Activated CD8-positive, alpha-beta memory T cell treated with anti-CD3 and anti-CD28 coated beads, Interleukin-2, amount 10 ng/mL, durations not matched to agents 7 days and 5 days (primary cell): ENCODE measurements at regions not wholly inside any gene's neighbourhood (a gene's known extent, or its start where the extent isn't known, plus 50 kb on each side); places are given as distances from the start of the nearest gene placed in this dataset.

Experiments
- ATAC-seq: fragments of 150-1000 bp; cut with Tn5 transposase; one replicate; pipeline ENCODE4 v1.10.0; 2021; ENCODE audit warnings: moderate library complexity
- CTCF ChIA-PET: fragments of 350-600 bp; sonication (Branson Sonifier 250); formaldehyde crosslinking; loops from one replicate; lab custom pipeline; 2021; ENCODE audit warnings: antibody characterized with exemption; lab: Charles Lee
- DNase-seq: peaks from one replicate; pipeline ENCODE4 v3.0.0-alpha.2; 2020
- H3K27ac Mint-ChIP-seq: one replicate; pipeline ENCODE4 v1.8.0; 2021; ENCODE audit warnings: mild to moderate bottlenecking, mixed read lengths
- H3K27me3 Mint-ChIP-seq: one replicate; pipeline ENCODE4 v1.8.0; 2021; ENCODE audit warnings: mixed read lengths
- H3K36me3 Mint-ChIP-seq: one replicate; pipeline ENCODE4 v1.8.0; 2021; ENCODE audit warnings: mild to moderate bottlenecking, mixed read lengths
- H3K4me1 Mint-ChIP-seq: one replicate; pipeline ENCODE4 v1.8.0; 2021; ENCODE audit warnings: mixed read lengths
- H3K4me3 Mint-ChIP-seq: one replicate; pipeline ENCODE4 v1.8.0; 2021; ENCODE audit warnings: mild to moderate bottlenecking, moderate library complexity, mixed read lengths
- H3K9me3 Mint-ChIP-seq: one replicate; pipeline ENCODE4 v1.8.0; 2022; ENCODE audit warnings: low read depth, mixed read lengths

DNA sequence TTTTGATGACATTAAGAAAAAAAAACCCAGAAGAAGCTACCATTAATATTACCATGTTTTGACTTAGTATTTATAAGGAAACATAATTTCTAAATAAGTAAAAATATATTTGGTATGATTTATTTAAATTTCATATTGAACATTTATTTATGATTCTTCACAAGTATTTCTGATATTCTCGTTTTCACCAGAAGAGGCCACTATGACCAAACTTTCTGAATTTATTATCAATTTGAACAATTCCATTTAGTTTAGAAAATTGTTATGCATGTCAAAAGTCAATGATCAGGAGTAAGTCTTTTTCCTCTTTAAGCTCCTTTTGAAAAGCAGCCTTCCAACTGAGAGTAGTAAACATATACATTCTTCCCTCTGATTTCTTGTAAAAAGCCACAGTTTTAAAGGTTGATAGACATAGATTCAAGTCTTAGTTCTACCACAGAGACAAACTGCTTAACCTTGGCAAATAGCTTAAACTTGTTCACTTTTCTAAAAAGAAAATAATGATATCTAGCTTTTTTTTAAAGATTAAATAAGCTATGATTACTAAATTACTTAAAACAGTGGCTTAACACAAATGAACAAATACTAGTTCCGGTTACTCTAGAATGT is 329.9 kb downstream of the TRIB2 start:
- H3K36me3 Mint-ChIP-seq, result no peaks in the 10 kb centered on the region
- DNase-seq (no peak), ATAC-seq (no peak)
- peaks cover 19% of the 10 kb centered on the region for H3K27me3 Mint-ChIP-seq
- no peaks in the 10 kb centered on the region for H3K4me1 Mint-ChIP-seq
- H3K4me3 Mint-ChIP-seq, result no peak overlapping the region
- H3K9me3 Mint-ChIP-seq, result no peaks in the 10 kb centered on the region
- CTCF ChIA-PET, result interaction anchor here (1.6 kb wide), 1 partner anchor 39 kb away, joined by 4 read pairs; no protein-coding TSS in a partner anchor
- no peak overlapping the region for H3K27ac Mint-ChIP-seq

DNA sequence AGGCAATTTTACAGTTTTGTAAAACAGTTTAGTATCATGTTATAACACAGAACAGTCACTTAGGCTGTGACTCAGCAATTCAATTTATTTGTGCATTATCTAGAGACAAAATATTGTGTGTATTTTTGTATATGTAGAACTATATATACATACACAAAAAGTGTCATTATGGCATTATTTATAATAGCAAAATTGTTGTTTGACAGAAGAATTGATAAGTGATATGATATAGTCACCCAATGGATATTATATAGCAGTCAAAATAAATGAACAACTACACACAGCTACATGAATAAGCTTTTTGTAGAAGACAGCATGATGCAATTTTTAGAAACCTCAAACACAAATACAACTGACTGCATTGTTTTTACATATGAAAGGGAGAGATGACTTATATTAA is 334.0 kb downstream of the TRIB2 start:
- ATAC-seq (no peak), DNase-seq (no peak)
- Mint-ChIP-seq H3K36me3 (no peaks in the 10 kb centered on the region), H3K9me3 (no peaks in the 10 kb centered on the region), H3K4me1 (no peaks in the 10 kb centered on the region), H3K27ac (no peak overlapping the region), H3K27me3 (peaks cover 8% of the 10 kb centered on the region), H3K4me3 (no peak overlapping the region)
- CTCF ChIA-PET, result interaction anchor here (0.6 kb wide), 1 partner anchor 1060 kb away, joined by 4 read pairs; no protein-coding TSS in a partner anchor

DNA sequence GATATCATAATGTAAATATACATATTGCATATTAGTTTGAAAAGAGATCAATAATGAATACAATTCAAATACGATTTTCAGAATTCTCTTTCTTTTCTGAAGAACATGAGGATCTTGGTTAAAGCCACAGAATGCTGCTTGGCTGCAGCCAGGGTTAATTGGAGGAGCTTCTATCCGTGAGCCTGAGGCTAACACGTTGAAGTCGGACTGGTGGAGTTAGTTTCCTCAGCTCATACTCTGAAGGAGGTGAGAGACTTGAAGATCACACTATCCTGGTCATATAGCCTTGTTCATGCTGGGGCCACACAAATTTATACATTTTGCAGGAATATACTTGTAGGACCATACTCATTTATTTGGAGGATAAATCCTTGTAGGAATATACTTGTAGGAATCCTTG is 335.8 kb downstream of the TRIB2 start:
- no peak for ATAC-seq
- H3K4me3 Mint-ChIP-seq, result no peak overlapping the region
- H3K36me3 Mint-ChIP-seq, result no peaks in the 10 kb centered on the region
- H3K27ac Mint-ChIP-seq, result no peak overlapping the region
- peaks cover 8% of the 10 kb centered on the region for H3K27me3 Mint-ChIP-seq
- H3K9me3 Mint-ChIP-seq, result no peaks in the 10 kb centered on the region
- CTCF ChIA-PET, result no interaction called here
- DNase-seq, result no peak
- H3K4me1 Mint-ChIP-seq, result no peaks in the 10 kb centered on the region

DNA sequence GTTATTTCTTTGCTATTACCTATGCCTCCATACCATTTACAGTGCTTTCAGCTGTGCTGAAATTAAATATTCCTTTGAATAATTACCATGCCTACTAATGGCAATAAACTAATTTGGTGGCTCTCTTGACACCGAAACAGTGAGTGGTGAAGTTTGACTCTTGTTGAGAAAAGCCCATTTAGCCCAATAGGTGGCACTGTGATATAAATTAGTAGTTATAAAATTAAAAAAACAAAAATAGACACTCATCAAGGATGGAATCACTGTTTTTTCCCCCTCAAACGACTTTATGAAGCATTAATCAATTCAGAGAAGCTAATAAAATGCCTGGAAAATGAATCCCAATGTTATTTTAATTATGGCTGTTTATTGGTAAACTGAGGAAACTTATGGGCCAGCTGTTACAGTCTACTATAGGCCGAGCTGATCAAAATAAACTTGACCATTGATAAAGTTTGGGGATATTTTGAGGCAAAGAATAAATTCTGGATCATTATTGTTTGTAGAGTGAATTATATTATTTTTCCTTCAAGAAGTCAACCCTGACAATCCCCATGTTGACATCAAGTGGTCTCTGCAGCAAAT is 339.6 kb downstream of the TRIB2 start:
- no peak for ATAC-seq

DNA sequence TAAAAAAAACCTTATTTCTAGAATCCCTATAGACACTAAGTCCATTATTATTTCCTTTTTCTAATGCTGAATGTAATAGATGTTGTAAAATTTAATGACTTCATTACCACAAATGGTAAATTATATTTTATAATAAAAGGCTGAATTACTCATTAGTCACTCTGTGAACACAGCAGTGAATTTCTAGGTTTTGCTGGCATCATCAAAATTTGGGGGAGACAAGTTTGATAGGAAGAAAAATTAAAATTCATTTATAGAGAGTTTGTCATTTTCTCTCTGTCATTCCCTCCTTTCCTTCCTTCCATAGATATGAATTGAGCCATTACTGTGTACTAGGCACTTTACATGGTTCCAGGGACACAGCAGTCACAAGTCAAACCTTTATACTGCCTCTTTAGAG is 340.9 kb downstream of the TRIB2 start:
- Mint-ChIP-seq H3K4me3 (no peak overlapping the region), H3K4me1 (no peaks in the 10 kb centered on the region), H3K27me3 (peaks cover 9% of the 10 kb centered on the region), H3K36me3 (no peaks in the 10 kb centered on the region), H3K9me3 (no peaks in the 10 kb centered on the region), H3K27ac (no peak overlapping the region)
- no peak for ATAC-seq
- CTCF ChIA-PET, result no interaction called here
- DNase-seq, result no peak

More for the DNA sequence above, 339.6 kb downstream of the TRIB2 start:
- Mint-ChIP-seq H3K27me3 (peaks cover 9% of the 10 kb centered on the region), H3K27ac (no peak overlapping the region), H3K4me3 (no peak overlapping the region), H3K9me3 (no peaks in the 10 kb centered on the region), H3K36me3 (no peaks in the 10 kb centered on the region), H3K4me1 (no peaks in the 10 kb centered on the region)
- DNase-seq, result no peak
- CTCF ChIA-PET, result no interaction called here

DNA sequence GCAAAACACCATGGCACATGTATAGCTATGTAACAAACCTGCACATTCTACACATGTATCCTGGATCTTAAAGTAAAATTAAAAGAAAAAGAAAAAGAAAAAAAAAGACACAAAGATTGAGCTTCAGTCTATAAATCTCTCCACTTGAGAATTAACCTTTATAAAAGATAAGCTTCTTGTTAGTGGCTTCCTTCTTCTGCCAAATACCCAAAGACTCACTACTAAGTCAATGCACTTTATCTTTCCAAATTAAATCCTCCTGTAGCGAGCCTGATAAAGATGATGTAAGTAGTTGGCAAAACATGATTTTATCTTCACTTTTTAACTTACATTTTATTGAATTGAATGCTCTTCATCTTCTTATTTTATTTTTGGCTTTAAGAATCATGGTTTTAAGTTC is 349.9 kb downstream of the TRIB2 start:
- CTCF ChIA-PET, result no interaction called here
- no peak for ATAC-seq
- H3K9me3 Mint-ChIP-seq, result no peaks in the 10 kb centered on the region
- no peak overlapping the region for H3K27ac Mint-ChIP-seq
- no peak for DNase-seq
- H3K36me3 Mint-ChIP-seq, result no peaks in the 10 kb centered on the region
- H3K4me1 Mint-ChIP-seq, result no peaks in the 10 kb centered on the region
- H3K4me3 Mint-ChIP-seq, result no peak overlapping the region
- H3K27me3 Mint-ChIP-seq, result peaks cover 17% of the 10 kb centered on the region

DNA sequence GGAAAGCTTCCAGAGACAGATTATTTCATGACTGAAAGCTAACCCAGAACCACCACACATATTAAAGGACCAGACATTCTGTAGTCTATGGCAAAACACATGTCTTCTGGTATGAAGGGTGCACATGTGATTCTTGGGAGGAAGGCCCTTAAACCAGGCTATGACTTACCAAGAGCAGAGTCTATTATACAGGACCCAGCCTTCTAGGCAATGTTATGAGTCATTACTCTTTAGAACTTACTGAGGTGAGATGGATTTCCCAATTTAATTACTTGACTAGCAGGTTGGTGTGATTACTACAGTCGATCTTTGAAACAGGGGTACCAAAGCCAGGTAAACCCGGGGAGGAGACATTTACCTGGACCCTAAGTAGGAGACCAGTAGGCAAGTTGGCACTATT is 350.8 kb downstream of the TRIB2 start:
- Mint-ChIP-seq H3K4me3 (no peak overlapping the region), H3K9me3 (no peaks in the 10 kb centered on the region), H3K36me3 (no peaks in the 10 kb centered on the region), H3K27ac (no peak overlapping the region), H3K4me1 (no peaks in the 10 kb centered on the region), H3K27me3 (peaks cover 17% of the 10 kb centered on the region)
- CTCF ChIA-PET, result no interaction called here
- DNase-seq (no peak), ATAC-seq (no peak)

DNA sequence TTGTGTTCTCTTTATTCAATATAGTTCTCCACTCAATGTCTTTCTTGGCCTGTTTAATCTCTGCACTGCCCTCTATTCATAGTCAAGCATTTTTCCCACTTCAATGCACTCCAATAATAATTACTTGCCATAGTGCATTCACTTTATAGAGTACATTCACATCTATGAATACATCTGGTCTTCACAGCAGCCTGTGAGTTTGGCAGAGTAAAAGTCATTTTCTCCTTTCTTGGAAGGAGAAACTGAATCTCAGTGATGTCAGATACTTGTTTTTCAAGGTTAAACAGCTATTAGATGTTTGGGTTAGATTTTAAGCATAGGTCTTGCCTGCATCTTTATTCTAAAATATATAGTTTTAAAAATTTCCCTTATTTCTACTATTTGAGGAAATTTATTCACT is 373.2 kb downstream of the TRIB2 start:
- Mint-ChIP-seq H3K4me1 (no peaks in the 10 kb centered on the region), H3K4me3 (no peak overlapping the region), H3K27ac (no peak overlapping the region), H3K27me3 (peaks cover 7% of the 10 kb centered on the region), H3K36me3 (no peaks in the 10 kb centered on the region), H3K9me3 (no peaks in the 10 kb centered on the region)
- DNase-seq (no peak), ATAC-seq (no peak)
- CTCF ChIA-PET, result no interaction called here

DNA sequence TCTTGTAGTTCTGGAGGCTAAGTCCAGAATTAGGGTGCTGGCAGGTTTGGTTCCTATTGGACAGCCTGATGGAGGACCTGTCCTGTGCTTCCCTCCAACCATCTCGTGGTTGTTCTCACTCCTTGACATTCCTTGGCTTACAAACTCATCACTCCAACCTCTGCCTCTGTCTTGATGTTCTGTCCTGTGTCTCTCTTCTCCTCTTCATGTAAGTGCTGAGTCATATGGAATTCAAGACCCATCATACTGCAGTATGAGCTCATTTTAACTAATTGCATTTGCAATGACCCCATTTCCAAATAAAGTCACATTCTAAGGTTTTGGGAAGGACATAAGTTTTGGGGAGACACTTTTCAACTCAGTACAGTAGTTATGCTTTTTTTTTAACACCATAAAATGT is 374.7 kb downstream of the TRIB2 start:
- DNase-seq (no peak), ATAC-seq (no peak)
- CTCF ChIA-PET, result no interaction called here
- Mint-ChIP-seq H3K9me3 (no peaks in the 10 kb centered on the region), H3K27ac (no peak overlapping the region), H3K36me3 (no peaks in the 10 kb centered on the region), H3K4me3 (no peak overlapping the region), H3K27me3 (peaks cover 7% of the 10 kb centered on the region), H3K4me1 (no peaks in the 10 kb centered on the region)

DNA sequence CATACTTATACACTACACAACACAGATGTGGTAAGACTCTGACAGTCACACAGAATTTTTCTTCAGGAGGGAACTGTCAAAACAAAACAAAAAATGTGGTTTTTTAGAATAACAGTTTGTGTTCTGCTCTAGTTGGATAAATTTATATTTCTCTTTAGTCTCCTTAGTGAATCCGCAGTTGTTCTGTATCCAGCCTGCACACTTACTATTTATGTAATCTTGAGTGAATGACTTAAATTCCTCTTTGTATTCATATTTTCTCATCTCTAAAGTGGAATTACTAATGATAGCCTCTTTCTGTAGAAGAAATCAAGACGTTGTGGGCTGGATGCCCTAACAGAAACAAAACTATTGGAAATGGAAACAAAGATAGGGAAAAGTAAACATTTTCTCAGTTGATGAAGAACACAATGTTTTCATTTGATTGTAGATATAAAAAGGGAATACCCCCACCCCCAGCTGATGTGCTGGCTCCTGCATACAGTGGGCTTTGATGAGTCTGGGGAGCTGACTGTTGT is 375.2 kb downstream of the TRIB2 start:
- Mint-ChIP-seq H3K36me3 (no peaks in the 10 kb centered on the region), H3K27ac (no peak overlapping the region), H3K9me3 (no peaks in the 10 kb centered on the region), H3K4me3 (no peak overlapping the region), H3K27me3 (peaks cover 6% of the 10 kb centered on the region), H3K4me1 (no peaks in the 10 kb centered on the region)
- no peak for DNase-seq
- no peak for ATAC-seq
- CTCF ChIA-PET, result no interaction called here

DNA sequence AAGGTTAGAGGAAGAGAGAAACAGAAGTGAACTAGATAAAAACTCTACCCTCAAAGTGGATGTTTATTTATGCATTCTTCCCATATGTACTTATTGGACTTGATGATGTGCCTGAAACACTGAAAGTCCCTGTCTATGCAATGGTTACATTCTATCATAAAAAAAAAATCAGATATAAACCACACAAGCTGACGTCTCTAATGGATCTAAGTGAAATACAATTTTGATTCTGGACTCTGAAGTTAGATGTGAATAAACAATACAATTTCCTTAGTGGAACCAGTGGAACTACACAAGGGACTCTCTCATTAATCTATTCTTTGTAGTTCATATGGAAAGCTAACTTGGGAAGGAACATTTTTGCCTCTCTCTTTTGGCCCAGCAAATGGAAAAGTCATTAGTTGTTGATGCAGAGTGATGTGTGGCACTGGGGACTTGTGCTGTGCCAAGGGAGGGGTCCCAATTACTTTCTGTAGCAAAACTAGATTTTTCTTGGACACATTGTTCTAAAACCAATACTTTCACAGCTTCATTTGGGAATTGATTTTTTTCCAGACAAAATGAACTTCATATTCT is 376.8 kb downstream of the TRIB2 start:
- CTCF ChIA-PET, result no interaction called here
- no peak overlapping the region for H3K4me3 Mint-ChIP-seq
- no peaks in the 10 kb centered on the region for H3K4me1 Mint-ChIP-seq
- ATAC-seq, result no peak
- no peak for DNase-seq
- H3K27ac Mint-ChIP-seq, result no peak overlapping the region
- no peaks in the 10 kb centered on the region for H3K9me3 Mint-ChIP-seq
- H3K36me3 Mint-ChIP-seq, result no peaks in the 10 kb centered on the region
- peaks cover 6% of the 10 kb centered on the region for H3K27me3 Mint-ChIP-seq

DNA sequence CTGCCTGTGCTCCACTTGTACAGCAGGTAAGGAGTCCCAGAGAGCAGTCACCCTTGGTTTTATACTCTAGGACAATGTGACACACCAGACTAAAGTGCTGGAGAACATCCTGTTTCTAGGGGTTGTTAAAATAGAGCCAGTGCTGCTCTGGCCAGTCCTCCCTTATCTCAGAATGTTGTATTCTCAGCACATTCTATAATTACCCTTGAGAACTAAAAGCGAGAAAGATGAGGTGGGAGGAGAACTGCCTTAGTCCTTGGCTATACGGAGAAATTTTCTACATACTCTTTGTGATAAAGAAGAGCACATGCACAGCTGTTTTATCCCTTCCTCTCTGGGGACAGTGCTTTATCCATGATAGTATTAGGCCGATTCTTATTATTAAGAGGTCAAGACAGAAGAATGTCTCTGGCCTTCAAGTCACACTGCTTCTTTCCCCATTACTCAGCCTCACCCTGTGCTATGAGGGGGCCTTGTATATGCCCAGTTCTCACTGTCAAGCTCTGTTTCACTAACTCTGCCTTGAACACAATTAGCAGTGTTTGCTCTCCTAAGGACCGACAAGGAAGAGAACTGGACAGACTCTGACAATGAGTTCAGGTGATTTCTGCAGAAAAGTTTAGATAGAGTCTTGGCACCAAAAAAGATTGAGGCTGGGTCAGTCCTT is 385.8 kb downstream of the TRIB2 start:
- Mint-ChIP-seq H3K4me1 (no peaks in the 10 kb centered on the region), H3K27ac (no peak overlapping the region), H3K9me3 (no peaks in the 10 kb centered on the region), H3K36me3 (no peaks in the 10 kb centered on the region), H3K4me3 (no peak overlapping the region), H3K27me3 (no peaks in the 10 kb centered on the region)
- CTCF ChIA-PET, result no interaction called here
- no peak for DNase-seq
- no peak for ATAC-seq

DNA sequence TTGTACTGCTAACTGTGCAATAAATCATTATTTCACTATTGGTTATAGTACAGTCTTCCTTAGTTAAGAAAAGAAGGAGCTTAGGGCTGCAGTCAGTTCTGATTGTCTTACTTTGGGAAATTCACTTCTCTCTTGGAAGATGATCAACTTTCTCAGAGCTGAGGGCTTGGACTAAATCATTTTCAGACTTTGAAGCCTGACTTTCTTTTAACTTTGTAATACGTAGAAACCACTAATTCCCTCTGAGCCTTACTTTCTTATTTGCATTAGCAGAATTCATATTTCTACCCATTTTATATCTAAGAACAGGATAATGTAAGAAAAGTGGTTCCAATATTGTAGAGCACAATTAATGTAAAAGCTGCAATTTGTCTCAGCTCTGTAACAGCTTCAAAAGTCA is 386.4 kb downstream of the TRIB2 start:
- Mint-ChIP-seq H3K27me3 (no peaks in the 10 kb centered on the region), H3K4me3 (no peak overlapping the region), H3K36me3 (no peaks in the 10 kb centered on the region), H3K4me1 (no peaks in the 10 kb centered on the region), H3K27ac (no peak overlapping the region), H3K9me3 (no peaks in the 10 kb centered on the region)
- DNase-seq (no peak), ATAC-seq (no peak)
- CTCF ChIA-PET, result no interaction called here
